AML-193 (cell line): ENCODE measurements at regions not wholly inside any gene's neighbourhood (a gene's known extent, or its start where the extent isn't known, plus 50 kb on each side); places are given as distances from the start of the nearest gene placed in this dataset.
"Not testable (repeated sequence)": the region's sequence is repeated elsewhere in the genome, so short reads cannot be mapped to it uniquely, and the experiment has no call there.

Experiments used
- DNase-seq, 2 experiments: peaks; one replicate each; lab custom pipeline; 2025; lab: John Stamatoyannopoulos, UW

GRCh38 chr9:90233081-90233480, 409.5 kb downstream of the DIRAS2 start:
- not testable (repeated sequence) for DNase-seq

- no peak for DNase-seq
Observed at GRCh38 chr9:90240541-90240940, 402.1 kb downstream of the DIRAS2 start.

- DNase-seq = no peak
Observed at GRCh38 chr9:90245661-90246060, 397.0 kb downstream of the DIRAS2 start.

GRCh38 chr9:90249094-90249493, 393.5 kb downstream of the DIRAS2 start:
- no peak for DNase-seq

- DNase-seq = no peak
Observed at GRCh38 chr9:90251316-90251715, 391.3 kb downstream of the DIRAS2 start.

- no peak for DNase-seq
Observed at GRCh38 chr9:90256345-90256744, 386.3 kb downstream of the DIRAS2 start.

- no peak for DNase-seq
Observed at GRCh38 chr9:90259311-90260246, 383.0 kb downstream of the DIRAS2 start.

- no peak for DNase-seq
Observed at GRCh38 chr9:90261698-90262097, 380.9 kb downstream of the DIRAS2 start.

GRCh38 chr9:90268613-90269012, 374.0 kb downstream of the DIRAS2 start:
- DNase-seq = no peak

GRCh38 chr9:90271707-90272106, 370.9 kb downstream of the DIRAS2 start:
- no peak for DNase-seq

- DNase-seq = no peak
Observed at GRCh38 chr9:90274725-90275124, 367.9 kb downstream of the DIRAS2 start.

- DNase-seq = no peak
Observed at GRCh38 chr9:90285946-90286345, 356.7 kb downstream of the DIRAS2 start.

- DNase-seq = no peak
Observed at GRCh38 chr9:90287567-90288274, 354.9 kb downstream of the DIRAS2 start.

GRCh38 chr9:90288275-90288639, 354.4 kb downstream of the DIRAS2 start:
- DNase-seq = no peak

- DNase-seq = no peak
Observed at GRCh38 chr9:90290716-90291485, 351.7 kb downstream of the DIRAS2 start.

- DNase-seq = no peak
Observed at GRCh38 chr9:90296539-90296938, 346.1 kb downstream of the DIRAS2 start.

GRCh38 chr9:90299968-90300367, 342.7 kb downstream of the DIRAS2 start:
- DNase-seq = no peak

- DNase-seq = no peak
Observed at GRCh38 chr9:90300611-90301276, 341.9 kb downstream of the DIRAS2 start.

GRCh38 chr9:90301277-90301653, 341.4 kb downstream of the DIRAS2 start:
- no peak for DNase-seq

GRCh38 chr9:90303655-90304054, 339.0 kb downstream of the DIRAS2 start:
- no peak for DNase-seq

- DNase-seq = no peak
Observed at GRCh38 chr9:90306158-90306557, 336.5 kb downstream of the DIRAS2 start.
